GM23338 (cell line): ENCODE measurements at regions not wholly inside any gene's neighbourhood (a gene's known extent, or its start where the extent isn't known, plus 50 kb on each side); places are given as distances from the start of the nearest gene placed in this dataset.

Source experiments
- ATAC-seq: fragments of 200-7000 bp; cut with Tn5 transposase; 3 replicates; pipeline ENCODE4 v1.9.1; 2020
- DNase-seq: peaks from one replicate; pipeline ENCODE4 v3.0.0-alpha.2; 2015; ENCODE audit warnings: low spot score
- H2AFZ ChIP-seq: fragments of 200-600 bp; sonication (generic); 2 replicates; pipeline ENCODE4 v1.8.0; 2016; ENCODE audit warnings: antibody characterized with exemption, mild to moderate bottlenecking, moderate library complexity
- H3F3A ChIP-seq: fragments of 200-600 bp; sonication (generic); replicated peaks from 2 replicates; pipeline ENCODE4 v1.8.0; 2017; ENCODE audit warnings: antibody characterized with exemption, mixed run types, low read depth
- H3K27ac ChIP-seq: fragments of 200-600 bp; sonication (generic); 2 replicates; pipeline ENCODE4 v1.6.1; 2016; ENCODE audit warnings: low read depth
- H3K27me3 ChIP-seq: fragments of 200-600 bp; sonication (generic); 2 replicates; pipeline ENCODE4 v1.8.0; 2016; ENCODE audit warnings: mild to moderate bottlenecking, mixed run types, moderate library complexity; ENCODE audit not compliant: insufficient read depth
- H3K36me3 ChIP-seq: fragments of 200-600 bp; sonication (generic); 2 replicates; pipeline ENCODE4 v1.8.0; 2016; ENCODE audit warnings: mild to moderate bottlenecking; ENCODE audit not compliant: insufficient read depth
- H3K4me1 ChIP-seq: fragments of 200-600 bp; sonication (generic); 2 replicates; pipeline ENCODE4 v1.8.0; 2016; ENCODE audit warnings: mild to moderate bottlenecking, moderate library complexity; ENCODE audit not compliant: insufficient read depth
- H3K4me2 ChIP-seq: fragments of 200-600 bp; sonication (generic); 2 replicates; pipeline ENCODE4 v1.7.1; 2017; ENCODE audit warnings: mixed run types
- H3K4me3 ChIP-seq: fragments of 200-600 bp; sonication (generic); 2 replicates; pipeline ENCODE4 v1.6.1; 2016; ENCODE audit warnings: mixed run types
- H3K79me2 ChIP-seq: fragments of 200-600 bp; sonication (generic); replicated peaks from 2 replicates; pipeline ENCODE4 v1.8.0; 2017; ENCODE audit warnings: mild to moderate bottlenecking; ENCODE audit not compliant: insufficient read depth
- H3K9me2 ChIP-seq: fragments of 200-600 bp; sonication (generic); 2 replicates; pipeline ENCODE4 v1.8.0; 2017; ENCODE audit not compliant: insufficient read depth
- H4K20me1 ChIP-seq: fragments of 200-600 bp; sonication (generic); replicated peaks from 2 replicates; pipeline ENCODE4 v1.8.0; 2017; ENCODE audit warnings: mild to moderate bottlenecking; ENCODE audit not compliant: insufficient read depth
- H3K27ac Mint-ChIP-seq: 2 replicates; pipeline ENCODE4 v1.8.0; 2020; ENCODE audit warnings: inconsistent platforms, mild to moderate bottlenecking, moderate library complexity, mixed read lengths
- H3K27me3 Mint-ChIP-seq: 3 replicates; pipeline ENCODE4 v1.8.0; 2022; ENCODE audit warnings: low read depth, mild to moderate bottlenecking, moderate library complexity, mixed read lengths, inconsistent platforms; ENCODE audit not compliant: insufficient read depth, poor library complexity
- H3K36me3 Mint-ChIP-seq: 3 replicates; pipeline ENCODE4 v1.8.0; 2021; ENCODE audit warnings: low read depth, mild to moderate bottlenecking, inconsistent platforms, moderate library complexity, mixed read lengths
- H3K4me1 Mint-ChIP-seq: 3 replicates; pipeline ENCODE4 v1.8.0; 2020; ENCODE audit warnings: mild to moderate bottlenecking, inconsistent platforms, mixed read lengths
- H3K4me3 Mint-ChIP-seq: 3 replicates; pipeline ENCODE4 v1.8.0; 2021; ENCODE audit warnings: moderate library complexity, mild to moderate bottlenecking, inconsistent platforms, mixed read lengths
- H3K9me3 Mint-ChIP-seq: 3 replicates; pipeline ENCODE4 v1.8.0; 2020; ENCODE audit warnings: moderate library complexity, mild to moderate bottlenecking, inconsistent platforms, mixed read lengths
- ETS1 ChIP-seq: IDR thresholded peaks from 2 replicates; pipeline ENCODE4 v1.6.1; 2016; ENCODE audit warnings: antibody characterized with exemption
- EZH2phosphoT487 ChIP-seq: fragments of 200-600 bp; sonication (generic); IDR thresholded peaks from one replicate; pipeline ENCODE4 v1.8.1; 2018; ENCODE audit warnings: antibody characterized with exemption; ENCODE audit not compliant: unreplicated experiment
- JUNB ChIP-seq: IDR thresholded peaks from one replicate; pipeline ENCODE4 v1.6.1; 2016; ENCODE audit warnings: antibody characterized with exemption; ENCODE audit not compliant: unreplicated experiment
- POLR2AphosphoS5 ChIP-seq: IDR thresholded peaks from 2 replicates; pipeline ENCODE4 v1.6.1; 2016; ENCODE audit warnings: antibody characterized with exemption, low read depth
- REST ChIP-seq: IDR thresholded peaks from one replicate; pipeline ENCODE4 v1.6.1; 2018; ENCODE audit warnings: antibody characterized with exemption; ENCODE audit not compliant: unreplicated experiment
- STAT1 ChIP-seq: IDR thresholded peaks from one replicate; pipeline ENCODE4 v1.6.1; 2016; ENCODE audit warnings: antibody characterized with exemption; ENCODE audit not compliant: unreplicated experiment
- ZNF114 ChIP-seq: fragments of 250-450 bp; sonication (Bioruptor Pico); IDR thresholded peaks from 2 replicates; pipeline ENCODE4 v1.5.0; 2020; ENCODE audit warnings: mild to moderate bottlenecking, moderate library complexity
- ZNF462 ChIP-seq: fragments of 250-450 bp; sonication (Bioruptor Pico); IDR thresholded peaks from 2 replicates; pipeline ENCODE4 v1.5.0; 2020; ENCODE audit warnings: mild to moderate bottlenecking, moderate library complexity

GRCh38 chrX:25663701-25664100 lies 474.4 kb upstream of the MAGEB18 start (continued):
- TF ChIP-seq REST (no peak), ZNF114 (CRISPR knock-in tag) (no peak), JUNB (no peak), POLR2AphosphoS5 (no peak), ETS1 (no peak), STAT1 (no peak), EZH2phosphoT487 (no peak)

- no peak overlapping the region for H3K27ac ChIP-seq
Observed at GRCh38 chrX:25665431-25665830, 472.7 kb upstream of the MAGEB18 start.

More at GRCh38 chrX:25665431-25665830, 472.7 kb upstream of the MAGEB18 start:
- Mint-ChIP-seq H3K36me3 (no peaks in the 10 kb centered on the region), H3K4me3 (no peak overlapping the region), H3K27me3 (no peaks in the 10 kb centered on the region), H3K4me1 (no peaks in the 10 kb centered on the region), H3K27ac (no peak overlapping the region), H3K9me3 (no peaks in the 10 kb centered on the region)
- DNase-seq (no peak), ATAC-seq (no peak)
- Histone ChIP-seq H3K4me3 (no peak overlapping the region), H3K27me3 (no peaks in the 10 kb centered on the region), H2AFZ (no peak overlapping the region), H3K9me2 (no peaks in the 10 kb centered on the region), H3K79me2 (no peaks in the 10 kb centered on the region), H3K36me3 (no peaks in the 10 kb centered on the region), H3F3A (no peaks in the 10 kb centered on the region), H4K20me1 (no peaks in the 10 kb centered on the region), H3K4me2 (no peak overlapping the region), H3K4me1 (no peaks in the 10 kb centered on the region)
- no peak for TF ChIP-seq ZNF462
